HL-60 (cell line): ENCODE measurements at regions not wholly inside any gene's neighbourhood (a gene's known extent, or its start where the extent isn't known, plus 50 kb on each side); places are given as distances from the start of the nearest gene placed in this dataset.

Source experiments
- DNase-seq, 2 experiments: peaks; one replicate each; pipeline ENCODE4 v3.0.0-alpha.2; 2010 to 2020; ENCODE audit warnings: low read depth in 1 of 2, low spot score in 1 of 2
- H3K27ac ChIP-seq: fragments of 250-450 bp; sonication (Bioruptor Pico); replicated peaks from 2 replicates; pipeline ENCODE4 v1.5.1; 2020; ENCODE audit warnings: mild to moderate bottlenecking, moderate library complexity
- H3K27me3 ChIP-seq: fragments of 250-450 bp; sonication (Bioruptor Pico); 2 replicates; pipeline ENCODE4 v1.5.1; 2021; ENCODE audit warnings: mild to moderate bottlenecking, moderate library complexity; ENCODE audit not compliant: insufficient read depth, poor library complexity, severe bottlenecking
- H3K4me3 ChIP-seq: replicated peaks from 2 replicates; pipeline ENCODE4 v1.5.1; 2011; ENCODE audit warnings: mild to moderate bottlenecking, control low read depth, low read length; ENCODE audit not compliant: insufficient read depth
- GABPA ChIP-seq: IDR thresholded peaks from 2 replicates; pipeline ENCODE4 v1.6.1; 2012; ENCODE audit warnings: low read depth
- POLR2AphosphoS5 ChIP-seq: IDR thresholded peaks from 2 replicates; pipeline ENCODE4 v1.6.1; 2012; ENCODE audit warnings: low read depth
- REST ChIP-seq: IDR thresholded peaks from 2 replicates; pipeline ENCODE4 v1.6.1; 2012; ENCODE audit warnings: low read depth; ENCODE audit not compliant: insufficient replicate concordance
- SPI1 ChIP-seq: IDR thresholded peaks from 2 replicates; pipeline ENCODE4 v1.6.1; 2012; ENCODE audit warnings: low read depth, mild to moderate bottlenecking, borderline replicate concordance
- TF ChIP-seq, protein P1 (sequence below): IDR thresholded peaks from one replicate; pipeline ENCODE4 v1.5.1; 2011; ENCODE audit warnings: low read length, control low read depth, inconsistent platforms; ENCODE audit not compliant: insufficient read depth

- DNase-seq: no peak
- TF ChIP-seq GABPA (no peak), REST (no peak), POLR2AphosphoS5 (no peak), SPI1 (no peak)
- TF ChIP-seq, protein P1, sequence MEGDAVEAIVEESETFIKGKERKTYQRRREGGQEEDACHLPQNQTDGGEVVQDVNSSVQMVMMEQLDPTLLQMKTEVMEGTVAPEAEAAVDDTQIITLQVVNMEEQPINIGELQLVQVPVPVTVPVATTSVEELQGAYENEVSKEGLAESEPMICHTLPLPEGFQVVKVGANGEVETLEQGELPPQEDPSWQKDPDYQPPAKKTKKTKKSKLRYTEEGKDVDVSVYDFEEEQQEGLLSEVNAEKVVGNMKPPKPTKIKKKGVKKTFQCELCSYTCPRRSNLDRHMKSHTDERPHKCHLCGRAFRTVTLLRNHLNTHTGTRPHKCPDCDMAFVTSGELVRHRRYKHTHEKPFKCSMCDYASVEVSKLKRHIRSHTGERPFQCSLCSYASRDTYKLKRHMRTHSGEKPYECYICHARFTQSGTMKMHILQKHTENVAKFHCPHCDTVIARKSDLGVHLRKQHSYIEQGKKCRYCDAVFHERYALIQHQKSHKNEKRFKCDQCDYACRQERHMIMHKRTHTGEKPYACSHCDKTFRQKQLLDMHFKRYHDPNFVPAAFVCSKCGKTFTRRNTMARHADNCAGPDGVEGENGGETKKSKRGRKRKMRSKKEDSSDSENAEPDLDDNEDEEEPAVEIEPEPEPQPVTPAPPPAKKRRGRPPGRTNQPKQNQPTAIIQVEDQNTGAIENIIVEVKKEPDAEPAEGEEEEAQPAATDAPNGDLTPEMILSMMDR: no peak
- Histone ChIP-seq H3K27me3 (no peaks in the 10 kb centered on the region), H3K4me3 (no peak overlapping the region), H3K27ac (no peak overlapping the region)
Measured at GRCh38 chr13:55570371-55570770, 1570.3 kb upstream of the PRR20A start.

- no peak for DNase-seq
- Histone ChIP-seq H3K4me3 (no peak overlapping the region), H3K27ac (no peak overlapping the region), H3K27me3 (no peaks in the 10 kb centered on the region)
- TF ChIP-seq SPI1 (no peak), GABPA (no peak), POLR2AphosphoS5 (no peak), REST (no peak)
- TF ChIP-seq, protein P1: no peak
Measured at GRCh38 chr13:55571237-55571867, 1569.4 kb upstream of the PRR20A start.

- Histone ChIP-seq H3K27me3 (no peaks in the 10 kb centered on the region), H3K27ac (no peak overlapping the region), H3K4me3 (no peak overlapping the region)
- DNase-seq: no peak
- TF ChIP-seq, protein P1: no peak
- no peak for TF ChIP-seq REST
Measured at GRCh38 chr13:55572408-55572807, 1568.3 kb upstream of the PRR20A start.
